C4-2B (cell line): ENCODE measurements at regions not wholly inside any gene's neighbourhood (a gene's known extent, or its start where the extent isn't known, plus 50 kb on each side); places are given as distances from the start of the nearest gene placed in this dataset.

Experiments
- CTCF ChIP-seq: fragments of 450-650 bp; conservative IDR thresholded peaks from 2 replicates; pipeline ENCODE4 v1.5.1; 2017; ENCODE audit warnings: mild to moderate bottlenecking
- ZFX ChIP-seq: fragments of 450-650 bp; IDR thresholded peaks from 2 replicates; pipeline ENCODE4 v1.6.1; 2017

- TF ChIP-seq CTCF (no peak), ZFX (no peak)
Measured at GRCh38 chr4:13036841-13037240, 447.3 kb downstream of the RAB28 start.
